ENCODE measurements at regions not wholly inside any gene's neighbourhood (a gene's known extent, or its start where the extent isn't known, plus 50 kb on each side); places are given as distances from the start of the nearest gene placed in this dataset.

DNA sequence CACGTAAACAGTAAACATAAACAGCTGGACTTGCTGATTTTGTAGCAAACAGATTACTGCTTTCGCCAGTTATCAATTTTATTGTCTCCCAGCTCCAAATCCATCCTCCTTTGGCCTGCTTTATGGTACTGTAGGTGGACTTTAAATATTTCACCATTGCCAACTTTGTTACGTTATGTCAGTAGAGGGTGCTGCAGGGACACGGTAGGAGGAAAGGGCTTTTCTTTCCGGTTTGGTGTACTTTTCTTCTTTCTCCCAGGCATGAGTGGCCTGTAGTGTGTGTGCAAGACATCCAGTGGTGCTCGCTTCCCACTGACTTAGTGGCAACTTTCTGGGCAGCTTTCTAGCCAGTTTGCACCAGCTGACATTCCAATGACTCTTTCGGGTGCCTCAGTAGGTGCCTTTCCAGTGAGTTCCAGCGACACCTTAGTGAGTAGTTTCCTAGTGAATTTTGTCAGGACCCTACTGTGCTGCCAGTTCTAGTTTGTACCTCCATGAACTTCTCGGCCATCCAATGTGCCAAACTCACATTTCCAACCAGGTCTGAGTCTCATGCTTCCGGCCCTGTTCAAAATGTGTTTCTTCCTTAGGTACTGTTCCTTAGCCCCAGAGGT, 267.6 kb upstream of the TENM4 start:
- Histone ChIP-seq H3K27me3 (no peaks in the 10 kb centered on the region), H3K4me2 (no peak overlapping the region), H3K79me2 (no peaks in the 10 kb centered on the region), H3K27ac (no peak overlapping the region), H3K4me1 (ENCODE audit: insufficient read depth) (no peaks in the 10 kb centered on the region), H3K9me3 (ENCODE audit: low read depth) (peaks cover 5% of the 10 kb centered on the region), H3K9me2 (replicated peaks; ENCODE audit: insufficient read depth) (no peaks in the 10 kb centered on the region), H3K4me3 (no peak overlapping the region), H2AFZ (no peak overlapping the region), H4K20me1 (ENCODE audit: insufficient read depth, poor library complexity, severe bottlenecking) (no peaks in the 10 kb centered on the region), H3K36me3 (replicated peaks; ENCODE audit: insufficient read depth, low read depth) (no peaks in the 10 kb centered on the region)
- peak; percentile 63 for DNase-seq (ENCODE audit: low spot score)
- no peak for TF ChIP-seq EZH2phosphoT487 (IDR thresholded peaks at IDR 0.05; ENCODE audit: low read depth, severe bottlenecking, unreplicated experiment)
- TF ChIP-seq EZH2 (IDR thresholded peaks at IDR 0.05; ENCODE audit: borderline replicate concordance): no peak
- TF ChIP-seq, protein P1, sequence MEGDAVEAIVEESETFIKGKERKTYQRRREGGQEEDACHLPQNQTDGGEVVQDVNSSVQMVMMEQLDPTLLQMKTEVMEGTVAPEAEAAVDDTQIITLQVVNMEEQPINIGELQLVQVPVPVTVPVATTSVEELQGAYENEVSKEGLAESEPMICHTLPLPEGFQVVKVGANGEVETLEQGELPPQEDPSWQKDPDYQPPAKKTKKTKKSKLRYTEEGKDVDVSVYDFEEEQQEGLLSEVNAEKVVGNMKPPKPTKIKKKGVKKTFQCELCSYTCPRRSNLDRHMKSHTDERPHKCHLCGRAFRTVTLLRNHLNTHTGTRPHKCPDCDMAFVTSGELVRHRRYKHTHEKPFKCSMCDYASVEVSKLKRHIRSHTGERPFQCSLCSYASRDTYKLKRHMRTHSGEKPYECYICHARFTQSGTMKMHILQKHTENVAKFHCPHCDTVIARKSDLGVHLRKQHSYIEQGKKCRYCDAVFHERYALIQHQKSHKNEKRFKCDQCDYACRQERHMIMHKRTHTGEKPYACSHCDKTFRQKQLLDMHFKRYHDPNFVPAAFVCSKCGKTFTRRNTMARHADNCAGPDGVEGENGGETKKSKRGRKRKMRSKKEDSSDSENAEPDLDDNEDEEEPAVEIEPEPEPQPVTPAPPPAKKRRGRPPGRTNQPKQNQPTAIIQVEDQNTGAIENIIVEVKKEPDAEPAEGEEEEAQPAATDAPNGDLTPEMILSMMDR (IDR thresholded peaks at IDR 0.05; ENCODE audit: poor library complexity): peak; percentile 56
- 59% methylated on average over 10 of the region's 10 CpGs for WGBS (ENCODE audit: low lambda C conversion rate, missing lambda C conversion rate)

DNA sequence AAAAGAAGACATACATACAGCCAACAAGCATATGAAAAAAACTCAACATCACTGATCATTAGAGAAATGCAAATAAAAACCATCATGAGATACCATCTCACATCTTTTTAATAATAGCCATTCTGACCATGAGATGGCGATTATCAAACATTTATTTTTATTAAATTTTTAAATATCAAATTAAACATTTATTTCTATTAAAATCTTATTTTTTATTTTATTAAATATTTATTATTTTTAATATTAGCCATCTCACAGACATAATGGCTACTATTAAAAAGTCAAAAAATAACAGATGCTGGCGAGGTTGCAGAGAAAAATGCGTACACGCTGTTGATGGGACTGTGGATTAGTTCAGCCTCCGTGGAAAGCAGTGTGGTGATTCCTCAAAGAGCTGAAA, 264.8 kb upstream of the TENM4 start:
- TF ChIP-seq EZH2 (IDR thresholded peaks at IDR 0.05; ENCODE audit: borderline replicate concordance) (no peak), EZH2phosphoT487 (IDR thresholded peaks at IDR 0.05; ENCODE audit: low read depth, severe bottlenecking, unreplicated experiment) (no peak)
- TF ChIP-seq, protein P1 (IDR thresholded peaks at IDR 0.05; ENCODE audit: poor library complexity): no peak
- 96% methylated on average over 5 of the region's 5 CpGs for WGBS (ENCODE audit: low lambda C conversion rate, missing lambda C conversion rate)

DNA sequence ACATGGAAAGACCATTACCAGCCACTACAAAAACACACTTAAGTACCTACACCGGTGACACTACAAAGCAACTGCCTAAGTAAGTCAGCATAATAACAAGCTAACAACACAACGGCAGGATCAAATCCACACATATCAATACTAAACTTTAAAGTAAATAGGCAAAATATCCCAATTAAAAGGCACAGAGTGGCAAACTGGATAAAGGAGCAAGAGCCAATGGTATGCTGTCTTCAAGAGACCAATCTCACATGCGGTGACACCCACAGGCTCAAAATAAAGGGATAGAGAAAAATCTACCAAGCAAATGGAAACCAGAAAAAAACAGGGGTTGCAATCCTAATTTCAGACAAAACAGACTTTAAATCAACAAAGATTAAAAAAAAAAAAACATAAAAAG, 261.5 kb upstream of the TENM4 start:
- no peak for DNase-seq (ENCODE audit: low spot score)
- no peaks in the 10 kb centered on the region for H3K79me2 ChIP-seq

More for the DNA sequence above, 264.8 kb upstream of the TENM4 start:
- Histone ChIP-seq H3K9me2 (replicated peaks; ENCODE audit: insufficient read depth) (no peaks in the 10 kb centered on the region), H3K4me2 (no peak overlapping the region), H3K27me3 (no peaks in the 10 kb centered on the region), H2AFZ (no peak overlapping the region), H3K9me3 (ENCODE audit: low read depth) (peaks cover 4% of the 10 kb centered on the region), H3K4me3 (no peak overlapping the region), H4K20me1 (ENCODE audit: insufficient read depth, poor library complexity, severe bottlenecking) (no peaks in the 10 kb centered on the region), H3K79me2 (no peaks in the 10 kb centered on the region), H3K4me1 (ENCODE audit: insufficient read depth) (no peaks in the 10 kb centered on the region), H3K36me3 (replicated peaks; ENCODE audit: insufficient read depth, low read depth) (no peaks in the 10 kb centered on the region), H3K27ac (no peak overlapping the region)
- DNase-seq (ENCODE audit: low spot score): no peak

More for the DNA sequence above, 261.5 kb upstream of the TENM4 start:
- WGBS (ENCODE audit: low lambda C conversion rate, missing lambda C conversion rate): 94% methylated on average over 3 of the region's 3 CpGs
- H3K27me3 ChIP-seq: no peaks in the 10 kb centered on the region
- H3K9me2 ChIP-seq (replicated peaks; ENCODE audit: insufficient read depth): no peaks in the 10 kb centered on the region
- no peaks in the 10 kb centered on the region for H3K4me1 ChIP-seq (ENCODE audit: insufficient read depth)
- TF ChIP-seq, protein P1 (IDR thresholded peaks at IDR 0.05; ENCODE audit: poor library complexity): no peak
- TF ChIP-seq EZH2phosphoT487 (IDR thresholded peaks at IDR 0.05; ENCODE audit: low read depth, severe bottlenecking, unreplicated experiment): no peak
- no peak for TF ChIP-seq EZH2 (IDR thresholded peaks at IDR 0.05; ENCODE audit: borderline replicate concordance)
- H2AFZ ChIP-seq: no peak overlapping the region
- no peaks in the 10 kb centered on the region for H3K36me3 ChIP-seq (replicated peaks; ENCODE audit: insufficient read depth, low read depth)
- no peak overlapping the region for H3K4me3 ChIP-seq
- no peak overlapping the region for H3K4me2 ChIP-seq
- no peak overlapping the region for H3K27ac ChIP-seq
- H4K20me1 ChIP-seq (ENCODE audit: insufficient read depth, poor library complexity, severe bottlenecking): no peaks in the 10 kb centered on the region
- peaks cover 4% of the 10 kb centered on the region for H3K9me3 ChIP-seq (ENCODE audit: low read depth)
